ENCODE measurements at regions not wholly inside any gene's neighbourhood (a gene's known extent, or its start where the extent isn't known, plus 50 kb on each side); places are given as distances from the start of the nearest gene placed in this dataset.

DNA sequence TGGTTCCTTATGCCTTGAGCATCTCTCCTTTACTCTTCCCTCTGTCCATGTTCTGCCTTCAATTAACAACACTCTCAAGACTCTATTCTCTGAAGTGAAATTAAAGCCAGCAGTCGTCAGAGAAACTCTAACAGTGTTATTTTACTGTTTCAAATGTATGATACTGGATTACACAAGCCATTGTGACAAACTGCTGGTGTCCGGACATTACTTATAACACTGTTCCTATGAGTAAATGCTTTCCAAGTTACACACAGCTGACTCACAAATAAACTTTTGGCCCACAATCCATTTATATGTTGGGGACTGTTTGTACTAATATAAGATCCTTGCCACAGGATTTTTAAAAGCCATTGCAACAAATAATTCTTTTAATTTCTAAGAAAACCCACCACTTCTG, 63.2 kb upstream of the GHR start:
- Mint-ChIP-seq H3K27me3 (ENCODE audit: low read depth in 3 of 3) (peaks cover 0 to 2% (median 0%) of the 10 kb centered on the region in 3 donors), H3K27ac (no peak overlapping the region), H3K9me3 (peaks cover 0 to 7% (median 1%) of the 10 kb centered on the region in 6 donors), H3K36me3 (no peaks in the 10 kb centered on the region), H3K4me3 (no peak overlapping the region), H3K4me1 (no peaks in the 10 kb centered on the region)
- no peak for DNase-seq

DNA sequence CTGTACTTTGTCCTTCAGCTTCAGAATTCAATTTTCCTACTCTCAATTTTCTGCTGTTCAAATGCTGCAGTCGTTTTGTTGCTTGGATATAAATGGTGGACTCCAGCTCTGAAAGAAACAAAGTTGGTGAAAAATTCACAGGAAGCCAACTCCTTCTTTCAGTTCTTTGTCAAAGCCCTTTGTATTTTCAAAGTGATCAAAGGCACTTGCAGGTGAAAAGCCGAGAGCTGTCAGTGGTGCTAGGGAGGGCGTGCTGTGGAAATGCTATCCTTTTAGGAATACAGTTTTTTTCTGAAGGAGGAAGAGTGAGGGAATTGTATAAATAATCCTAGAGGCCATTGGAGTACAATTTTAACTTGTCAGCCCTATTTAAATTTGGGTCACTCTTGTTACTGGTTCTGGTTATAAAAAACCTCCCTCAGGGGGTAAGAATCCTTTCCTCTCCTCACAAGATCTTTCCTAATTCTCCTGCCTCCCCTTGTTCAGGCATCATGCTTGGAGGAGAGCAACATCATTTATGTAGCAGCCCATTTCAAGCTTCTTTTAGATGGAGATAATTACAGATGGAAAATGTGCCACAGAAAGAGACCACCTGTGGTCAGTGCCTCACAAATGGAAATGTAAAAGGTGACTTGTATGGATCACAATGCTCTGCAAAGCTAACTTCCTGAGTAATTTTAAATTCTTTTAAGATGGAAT, 62.5 kb upstream of the GHR start:
- Mint-ChIP-seq H3K4me1 (no peaks in the 10 kb centered on the region), H3K27ac (no peak overlapping the region), H3K36me3 (no peaks in the 10 kb centered on the region), H3K27me3 (ENCODE audit: low read depth in 3 of 3) (peaks cover 0 to 2% (median 0%) of the 10 kb centered on the region in 3 donors), H3K4me3 (no peak overlapping the region), H3K9me3 (peaks cover 0 to 6% (median 1%) of the 10 kb centered on the region in 6 donors)
- DNase-seq = no peak

DNA sequence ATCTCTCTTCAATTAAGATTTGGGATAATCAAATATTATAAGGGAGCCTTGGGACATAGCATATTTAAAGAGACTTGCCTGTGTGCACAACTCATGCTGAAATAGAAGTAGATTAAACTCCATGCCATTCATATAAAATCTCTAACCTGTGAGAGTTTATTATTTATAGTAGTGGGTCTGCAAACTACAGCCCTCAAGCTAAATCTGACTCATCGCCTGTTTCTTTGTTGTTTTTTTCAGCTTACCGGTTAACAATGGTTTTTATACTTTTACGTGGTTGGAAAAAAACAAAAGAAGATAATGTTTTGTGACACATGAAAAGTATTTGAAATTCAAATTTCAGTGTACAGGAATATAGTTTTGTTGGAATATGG, 61.9 kb upstream of the GHR start:
- peaks cover 0 to 6% (median 0%) of the 10 kb centered on the region in 6 donors for H3K9me3 Mint-ChIP-seq
- H3K4me1 Mint-ChIP-seq = no peaks in the 10 kb centered on the region
- H3K27me3 Mint-ChIP-seq (ENCODE audit: low read depth in 3 of 3) = peaks cover 0 to 2% (median 0%) of the 10 kb centered on the region in 3 donors
- DNase-seq = no peak
- no peak overlapping the region for H3K4me3 Mint-ChIP-seq
- H3K27ac Mint-ChIP-seq = no peak overlapping the region
- no peaks in the 10 kb centered on the region for H3K36me3 Mint-ChIP-seq

DNA sequence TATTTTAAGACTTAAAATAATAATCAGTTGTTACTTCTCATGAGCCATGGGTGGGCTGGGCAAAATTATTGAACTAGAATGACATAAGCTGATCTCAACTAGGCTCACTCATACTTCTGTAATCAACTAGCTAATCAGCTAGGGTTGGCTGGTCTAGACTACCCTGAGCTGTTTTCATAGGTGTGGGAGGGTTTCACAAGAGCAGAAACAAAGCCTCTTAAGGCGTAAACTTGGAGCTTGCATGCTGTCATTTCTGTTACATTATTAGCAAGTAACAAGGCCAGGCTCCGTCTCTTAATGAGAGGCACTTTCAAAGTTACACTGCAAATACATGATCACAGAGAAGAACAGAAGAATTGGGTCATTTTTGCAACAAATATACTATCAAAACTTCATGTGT, 57.2 kb upstream of the GHR start:
- Mint-ChIP-seq H3K4me3 (no peak overlapping the region), H3K36me3 (no peaks in the 10 kb centered on the region), H3K27me3 (ENCODE audit: low read depth in 3 of 3) (peaks cover 0 to 4% (median 0%) of the 10 kb centered on the region in 3 donors), H3K4me1 (no peaks in the 10 kb centered on the region), H3K27ac (no peak overlapping the region), H3K9me3 (no peaks in the 10 kb centered on the region)
- no peak for DNase-seq

Measured in immature natural killer cell (primary cell).